SK-N-SH treated with all-trans-retinoic acid at 6 μM for 48 hours (cell line): ENCODE measurements at regions not wholly inside any gene's neighbourhood (a gene's known extent, or its start where the extent isn't known, plus 50 kb on each side); places are given as distances from the start of the nearest gene placed in this dataset.

Experiments used
- ATAC-seq: fragments of 200-7000 bp; cut with Tn5 transposase; 3 replicates; pipeline ENCODE4 v1.9.1; 2020; ENCODE audit warnings: mild to moderate bottlenecking, moderate library complexity
- ARNTL ChIP-seq: fragments of 450-650 bp; formaldehyde crosslinking; IDR thresholded peaks from 2 replicates; pipeline ENCODE4 v1.5.0; 2020; ENCODE audit warnings: low read depth, mild to moderate bottlenecking, moderate library complexity, borderline replicate concordance
- BACH2 ChIP-seq: fragments of 250-450 bp; sonication (Bioruptor Pico); IDR thresholded peaks from 2 replicates; pipeline ENCODE4 v1.9.0; 2021; ENCODE audit warnings: mild to moderate bottlenecking, borderline replicate concordance
- CSDC2 ChIP-seq: fragments of 250-450 bp; sonication (Bioruptor Pico); IDR thresholded peaks from 2 replicates; pipeline ENCODE4 v1.5.0; 2020; ENCODE audit warnings: mild to moderate bottlenecking, moderate library complexity
- ESRRG ChIP-seq: fragments of 250-450 bp; sonication (Bioruptor Pico); IDR thresholded peaks from 2 replicates; pipeline ENCODE4 v1.6.1; 2021; ENCODE audit warnings: mild to moderate bottlenecking
- GLIS3 ChIP-seq: fragments of 250-450 bp; sonication (Bioruptor Pico); IDR thresholded peaks from 2 replicates; pipeline ENCODE4 v1.5.0; 2020; ENCODE audit warnings: mild to moderate bottlenecking, moderate library complexity
- ISL1 ChIP-seq: fragments of 250-450 bp; sonication (Bioruptor Pico); IDR thresholded peaks from 2 replicates; pipeline ENCODE4 v2.1.2; 2022; ENCODE audit warnings: mild to moderate bottlenecking, moderate library complexity
- OSR1 ChIP-seq: fragments of 250-450 bp; sonication (Bioruptor Pico); IDR thresholded peaks from 2 replicates; pipeline ENCODE4 v1.8.0; 2022; ENCODE audit warnings: moderate library complexity, mild to moderate bottlenecking, inconsistent platforms
- PPARA ChIP-seq: fragments of 250-450 bp; sonication (Bioruptor Pico); IDR thresholded peaks from 2 replicates; pipeline ENCODE4 v1.5.0; 2020; ENCODE audit warnings: mild to moderate bottlenecking, borderline replicate concordance
- RARB ChIP-seq: fragments of 250-450 bp; sonication (Bioruptor Pico); IDR thresholded peaks from 2 replicates; pipeline ENCODE4 v1.8.0; 2021; ENCODE audit warnings: mild to moderate bottlenecking, moderate library complexity
- SNAI2 ChIP-seq: fragments of 250-450 bp; sonication (Bioruptor Pico); IDR thresholded peaks from 2 replicates; pipeline ENCODE4 v1.5.0; 2020; ENCODE audit warnings: mild to moderate bottlenecking, moderate library complexity
- TCF4 ChIP-seq: fragments of 250-450 bp; sonication (Bioruptor Pico); IDR thresholded peaks from 2 replicates; pipeline ENCODE4 v1.8.0; 2021; ENCODE audit warnings: mild to moderate bottlenecking, moderate library complexity, borderline replicate concordance
- TOX ChIP-seq: fragments of 250-450 bp; sonication (Bioruptor Pico); IDR thresholded peaks from 2 replicates; pipeline ENCODE4 v1.8.0; 2021; ENCODE audit warnings: mild to moderate bottlenecking, moderate library complexity, borderline replicate concordance
- ZC3H10 ChIP-seq: fragments of 250-450 bp; sonication (Bioruptor Pico); IDR thresholded peaks from 2 replicates; pipeline ENCODE4 v1.5.1; 2021; ENCODE audit warnings: mild to moderate bottlenecking, moderate library complexity
- ZFP3 ChIP-seq: fragments of 250-450 bp; sonication (Bioruptor Pico); IDR thresholded peaks from 2 replicates; pipeline ENCODE4 v1.5.0; 2020; ENCODE audit warnings: mild to moderate bottlenecking, moderate library complexity
- ZFP30 ChIP-seq: fragments of 450-650 bp; formaldehyde crosslinking; IDR thresholded peaks from 2 replicates; pipeline ENCODE4 v1.5.0; 2022; ENCODE audit warnings: mild to moderate bottlenecking, moderate library complexity
- ZNF565 ChIP-seq: fragments of 450-650 bp; formaldehyde crosslinking; conservative IDR thresholded peaks from 2 replicates; pipeline ENCODE4 v1.5.0; 2020; ENCODE audit warnings: low read depth, mild to moderate bottlenecking, moderate library complexity
- ZNF8 ChIP-seq: fragments of 450-650 bp; formaldehyde crosslinking; IDR thresholded peaks from 2 replicates; pipeline ENCODE4 v1.5.0; 2020; ENCODE audit warnings: mild to moderate bottlenecking, moderate library complexity
- TF ChIP-seq, protein P1 (sequence below): fragments of 250-450 bp; sonication (Bioruptor Pico); IDR thresholded peaks from 2 replicates; pipeline ENCODE4 v1.5.0; 2020; ENCODE audit warnings: mild to moderate bottlenecking, moderate library complexity
- TF ChIP-seq, protein P2 (sequence below): fragments of 250-450 bp; sonication (Bioruptor Pico); IDR thresholded peaks from 2 replicates; pipeline ENCODE4 v1.8.0; 2021; ENCODE audit warnings: low read depth, mild to moderate bottlenecking, moderate library complexity, borderline replicate concordance
- TF ChIP-seq, protein P3 (sequence below): fragments of 250-450 bp; sonication (Bioruptor Pico); IDR thresholded peaks from 2 replicates; pipeline ENCODE4 v1.5.1; 2021; ENCODE audit warnings: mild to moderate bottlenecking, moderate library complexity
- TF ChIP-seq, protein P4 (sequence below): fragments of 250-450 bp; sonication (Bioruptor Pico); IDR thresholded peaks from 2 replicates; pipeline ENCODE4 v1.8.0; 2020; ENCODE audit warnings: mild to moderate bottlenecking, moderate library complexity, borderline replicate concordance

DNA sequence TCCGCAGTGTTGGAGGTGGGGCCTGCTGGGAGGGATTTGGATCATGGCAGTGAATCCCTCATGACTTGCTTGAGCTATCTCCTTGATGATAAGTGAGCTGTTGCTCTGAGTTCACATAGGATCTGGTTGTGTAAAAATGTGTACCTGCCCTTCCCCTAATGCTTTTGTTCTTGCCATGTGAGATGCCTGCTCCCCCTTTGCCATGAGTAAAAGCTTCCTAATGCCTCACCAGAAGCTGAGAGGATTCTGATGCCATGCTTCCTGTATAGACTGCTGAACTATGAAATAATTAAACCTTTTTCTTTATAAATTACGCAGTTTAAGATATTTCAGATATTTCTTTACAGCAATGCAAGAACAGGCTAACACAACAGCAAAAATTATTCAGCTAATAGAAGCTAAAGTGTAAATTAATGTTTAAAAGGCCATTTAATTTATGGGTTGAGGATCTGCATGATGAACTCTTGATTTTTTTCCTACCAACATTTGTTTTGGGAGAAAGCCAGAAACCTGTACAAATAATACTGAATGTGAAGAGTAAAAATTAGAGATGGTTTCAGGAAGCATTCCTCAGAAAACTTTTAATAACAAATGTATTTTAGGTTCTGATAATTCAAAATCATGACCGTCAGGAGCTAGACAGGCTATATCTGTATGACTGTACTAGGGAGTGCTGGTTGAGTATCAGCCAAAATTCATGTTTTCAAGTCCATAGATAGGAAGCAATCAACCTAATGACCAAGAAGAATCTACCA lies 177.5 kb upstream of the GRIA4 start:
- no peak for ATAC-seq
- TF ChIP-seq ZNF565 (CRISPR knock-in tag) (no peak), PPARA (CRISPR knock-in tag) (no peak), SNAI2 (no peak), OSR1 (CRISPR knock-in tag) (no peak), ISL1 (CRISPR knock-in tag) (no peak), ZC3H10 (CRISPR knock-in tag) (no peak), ESRRG (no peak), ARNTL (CRISPR knock-in tag) (no peak), ZFP30 (CRISPR knock-in tag) (no peak), TCF4 (CRISPR knock-in tag) (no peak), GLIS3 (CRISPR knock-in tag) (no peak), ZFP3 (CRISPR knock-in tag) (no peak), BACH2 (CRISPR knock-in tag) (no peak), RARB (CRISPR knock-in tag) (no peak), CSDC2 (CRISPR knock-in tag) (no peak), TOX (CRISPR knock-in tag) (no peak)
- TF ChIP-seq, protein P1, sequence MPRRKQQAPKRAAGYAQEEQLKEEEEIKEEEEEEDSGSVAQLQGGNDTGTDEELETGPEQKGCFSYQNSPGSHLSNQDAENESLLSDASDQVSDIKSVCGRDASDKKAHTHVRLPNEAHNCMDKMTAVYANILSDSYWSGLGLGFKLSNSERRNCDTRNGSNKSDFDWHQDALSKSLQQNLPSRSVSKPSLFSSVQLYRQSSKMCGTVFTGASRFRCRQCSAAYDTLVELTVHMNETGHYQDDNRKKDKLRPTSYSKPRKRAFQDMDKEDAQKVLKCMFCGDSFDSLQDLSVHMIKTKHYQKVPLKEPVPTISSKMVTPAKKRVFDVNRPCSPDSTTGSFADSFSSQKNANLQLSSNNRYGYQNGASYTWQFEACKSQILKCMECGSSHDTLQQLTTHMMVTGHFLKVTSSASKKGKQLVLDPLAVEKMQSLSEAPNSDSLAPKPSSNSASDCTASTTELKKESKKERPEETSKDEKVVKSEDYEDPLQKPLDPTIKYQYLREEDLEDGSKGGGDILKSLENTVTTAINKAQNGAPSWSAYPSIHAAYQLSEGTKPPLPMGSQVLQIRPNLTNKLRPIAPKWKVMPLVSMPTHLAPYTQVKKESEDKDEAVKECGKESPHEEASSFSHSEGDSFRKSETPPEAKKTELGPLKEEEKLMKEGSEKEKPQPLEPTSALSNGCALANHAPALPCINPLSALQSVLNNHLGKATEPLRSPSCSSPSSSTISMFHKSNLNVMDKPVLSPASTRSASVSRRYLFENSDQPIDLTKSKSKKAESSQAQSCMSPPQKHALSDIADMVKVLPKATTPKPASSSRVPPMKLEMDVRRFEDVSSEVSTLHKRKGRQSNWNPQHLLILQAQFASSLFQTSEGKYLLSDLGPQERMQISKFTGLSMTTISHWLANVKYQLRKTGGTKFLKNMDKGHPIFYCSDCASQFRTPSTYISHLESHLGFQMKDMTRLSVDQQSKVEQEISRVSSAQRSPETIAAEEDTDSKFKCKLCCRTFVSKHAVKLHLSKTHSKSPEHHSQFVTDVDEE (CRISPR knock-in tag) = no peak
- TF ChIP-seq, protein P2, sequence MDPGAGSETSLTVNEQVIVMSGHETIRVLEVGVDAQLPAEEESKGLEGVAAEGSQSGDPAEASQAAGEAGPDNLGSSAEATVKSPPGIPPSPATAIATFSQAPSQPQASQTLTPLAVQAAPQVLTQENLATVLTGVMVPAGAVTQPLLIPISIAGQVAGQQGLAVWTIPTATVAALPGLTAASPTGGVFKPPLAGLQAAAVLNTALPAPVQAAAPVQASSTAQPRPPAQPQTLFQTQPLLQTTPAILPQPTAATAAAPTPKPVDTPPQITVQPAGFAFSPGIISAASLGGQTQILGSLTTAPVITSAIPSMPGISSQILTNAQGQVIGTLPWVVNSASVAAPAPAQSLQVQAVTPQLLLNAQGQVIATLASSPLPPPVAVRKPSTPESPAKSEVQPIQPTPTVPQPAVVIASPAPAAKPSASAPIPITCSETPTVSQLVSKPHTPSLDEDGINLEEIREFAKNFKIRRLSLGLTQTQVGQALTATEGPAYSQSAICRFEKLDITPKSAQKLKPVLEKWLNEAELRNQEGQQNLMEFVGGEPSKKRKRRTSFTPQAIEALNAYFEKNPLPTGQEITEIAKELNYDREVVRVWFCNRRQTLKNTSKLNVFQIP (CRISPR knock-in tag) = no peak
- TF ChIP-seq, protein P3, sequence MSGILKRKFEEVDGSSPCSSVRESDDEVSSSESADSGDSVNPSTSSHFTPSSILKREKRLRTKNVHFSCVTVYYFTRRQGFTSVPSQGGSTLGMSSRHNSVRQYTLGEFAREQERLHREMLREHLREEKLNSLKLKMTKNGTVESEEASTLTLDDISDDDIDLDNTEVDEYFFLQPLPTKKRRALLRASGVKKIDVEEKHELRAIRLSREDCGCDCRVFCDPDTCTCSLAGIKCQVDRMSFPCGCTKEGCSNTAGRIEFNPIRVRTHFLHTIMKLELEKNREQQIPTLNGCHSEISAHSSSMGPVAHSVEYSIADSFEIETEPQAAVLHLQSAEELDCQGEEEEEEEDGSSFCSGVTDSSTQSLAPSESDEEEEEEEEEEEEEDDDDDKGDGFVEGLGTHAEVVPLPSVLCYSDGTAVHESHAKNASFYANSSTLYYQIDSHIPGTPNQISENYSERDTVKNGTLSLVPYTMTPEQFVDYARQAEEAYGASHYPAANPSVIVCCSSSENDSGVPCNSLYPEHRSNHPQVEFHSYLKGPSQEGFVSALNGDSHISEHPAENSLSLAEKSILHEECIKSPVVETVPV (CRISPR knock-in tag) = no peak
- TF ChIP-seq, protein P4, sequence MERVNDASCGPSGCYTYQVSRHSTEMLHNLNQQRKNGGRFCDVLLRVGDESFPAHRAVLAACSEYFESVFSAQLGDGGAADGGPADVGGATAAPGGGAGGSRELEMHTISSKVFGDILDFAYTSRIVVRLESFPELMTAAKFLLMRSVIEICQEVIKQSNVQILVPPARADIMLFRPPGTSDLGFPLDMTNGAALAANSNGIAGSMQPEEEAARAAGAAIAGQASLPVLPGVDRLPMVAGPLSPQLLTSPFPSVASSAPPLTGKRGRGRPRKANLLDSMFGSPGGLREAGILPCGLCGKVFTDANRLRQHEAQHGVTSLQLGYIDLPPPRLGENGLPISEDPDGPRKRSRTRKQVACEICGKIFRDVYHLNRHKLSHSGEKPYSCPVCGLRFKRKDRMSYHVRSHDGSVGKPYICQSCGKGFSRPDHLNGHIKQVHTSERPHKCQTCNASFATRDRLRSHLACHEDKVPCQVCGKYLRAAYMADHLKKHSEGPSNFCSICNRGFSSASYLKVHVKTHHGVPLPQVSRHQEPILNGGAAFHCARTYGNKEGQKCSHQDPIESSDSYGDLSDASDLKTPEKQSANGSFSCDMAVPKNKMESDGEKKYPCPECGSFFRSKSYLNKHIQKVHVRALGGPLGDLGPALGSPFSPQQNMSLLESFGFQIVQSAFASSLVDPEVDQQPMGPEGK (CRISPR knock-in tag) = no peak

DNA sequence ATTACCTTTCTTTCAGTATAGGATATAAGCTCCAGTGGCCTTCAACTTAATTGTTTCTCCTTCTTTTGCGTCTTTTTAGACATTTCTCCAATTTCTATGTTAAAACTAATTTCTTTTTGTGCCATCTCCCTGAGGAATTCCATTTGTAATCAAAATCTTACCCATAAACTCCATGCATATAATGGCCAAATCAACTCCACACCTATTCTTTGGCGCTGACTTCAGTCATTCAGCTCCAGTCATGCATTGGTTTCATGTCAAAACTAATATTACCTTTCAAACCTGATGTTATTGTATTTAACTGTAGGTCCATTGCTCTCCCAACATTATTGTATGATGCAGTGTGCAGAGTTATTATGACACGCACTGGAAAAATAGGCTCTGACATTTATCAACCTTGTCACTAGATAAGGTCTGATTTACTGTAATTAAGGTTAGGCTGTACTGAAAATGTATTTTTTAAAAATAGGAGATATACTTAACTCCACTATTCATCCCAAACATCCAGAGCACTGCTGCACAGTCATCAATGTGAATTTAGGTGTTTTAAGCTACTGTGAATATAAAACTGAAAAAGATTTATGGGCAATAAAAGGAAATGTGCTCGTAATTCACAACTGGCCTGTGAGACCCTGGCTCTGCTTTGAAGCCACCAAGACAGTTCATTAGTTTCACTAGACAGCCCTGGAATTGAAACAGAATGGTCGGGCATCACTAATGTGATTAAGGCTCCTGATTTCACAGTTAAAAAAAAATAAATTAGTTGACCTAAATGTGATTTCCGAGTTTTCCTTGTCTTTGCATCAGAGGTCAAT lies 180.6 kb upstream of the GRIA4 start:
- no peak for ATAC-seq
- TF ChIP-seq ZNF565 (CRISPR knock-in tag) (no peak), ZNF8 (CRISPR knock-in tag) (no peak), CSDC2 (CRISPR knock-in tag) (no peak), TOX (CRISPR knock-in tag) (no peak), ARNTL (CRISPR knock-in tag) (no peak), SNAI2 (no peak), ZFP3 (CRISPR knock-in tag) (no peak), TCF4 (CRISPR knock-in tag) (no peak)
- TF ChIP-seq, protein P4 (CRISPR knock-in tag) = no peak
- TF ChIP-seq, protein P3 (CRISPR knock-in tag) = no peak
- TF ChIP-seq, protein P2 (CRISPR knock-in tag) = no peak
